CD4-positive, alpha-beta T cell (primary cell): ENCODE measurements at regions not wholly inside any gene's neighbourhood (a gene's known extent, or its start where the extent isn't known, plus 50 kb on each side); places are given as distances from the start of the nearest gene placed in this dataset.

Source experiments
- ATAC-seq: fragments of 200-7000 bp; cut with Tn5 transposase; one replicate; pipeline ENCODE4 v1.10.0; 2022; ENCODE audit warnings: mild to moderate bottlenecking; ENCODE audit not compliant: poor library complexity
- CTCF ChIA-PET: fragments of 350-600 bp; sonication (Branson Sonifier 250); formaldehyde crosslinking; loops from one replicate; lab custom pipeline; 2021; ENCODE audit warnings: antibody characterized with exemption, inconsistent platforms; lab: Charles Lee
- POLR2A ChIA-PET: fragments of 350-600 bp; sonication (Branson Sonifier 250); formaldehyde crosslinking; loops from one replicate; lab custom pipeline; 2021; ENCODE audit warnings: antibody characterized with exemption, inconsistent platforms; lab: Charles Lee
- DNase-seq, 14 experiments: peaks; one replicate each; pipeline ENCODE4 v3.0.0-alpha.2; 2013 to 2020; ENCODE audit warnings: mixed read lengths in 2 of 14
- H3K27ac ChIP-seq, 2 donors: one replicate each; pipeline versions ENCODE4 v1.5.1 to v1.7.0; 2013; ENCODE audit warnings: low read length in 2 of 2, low read depth in 1 of 2, mild to moderate bottlenecking in 1 of 2
- H3K27me3 ChIP-seq, 2 experiments: 1 replicate in 1 of 2; 2 replicates in 1 of 2; pipeline versions ENCODE4 v1.6.1 to v1.7.0; 2013; ENCODE audit warnings: low read length in 2 of 2, control low read depth in 1 of 2, mild to moderate bottlenecking in 1 of 2, moderate library complexity in 1 of 2; ENCODE audit not compliant: insufficient read depth in 2 of 2, control insufficient read depth in 1 of 2
- H3K36me3 ChIP-seq: one replicate; pipeline ENCODE4 v1.6.1; 2013; ENCODE audit warnings: low read length, control low read depth; ENCODE audit not compliant: insufficient read depth
- H3K4me1 ChIP-seq: one replicate; pipeline ENCODE4 v1.6.1; 2013; ENCODE audit warnings: low read length, control low read depth; ENCODE audit not compliant: insufficient read depth
- H3K4me3 ChIP-seq: one replicate; pipeline ENCODE4 v1.5.1; 2013; ENCODE audit warnings: mild to moderate bottlenecking, low read length, moderate library complexity
- H3K9me3 ChIP-seq, 2 experiments: 1 replicate in 1 of 2; 2 replicates in 1 of 2; pipeline versions ENCODE4 v1.6.1 to v1.7.0; 2013; ENCODE audit warnings: low read length in 2 of 2, mild to moderate bottlenecking in 2 of 2, control low read depth in 1 of 2, moderate library complexity in 1 of 2; ENCODE audit not compliant: control insufficient read depth in 1 of 2, insufficient read depth in 1 of 2
- H3K27ac Mint-ChIP-seq: one replicate; pipeline ENCODE4 v1.8.0; 2020; ENCODE audit warnings: mixed read lengths
- H3K27me3 Mint-ChIP-seq: one replicate; pipeline ENCODE4 v1.8.0; 2021; ENCODE audit warnings: mixed read lengths
- H3K36me3 Mint-ChIP-seq: one replicate; pipeline ENCODE4 v1.8.0; 2021; ENCODE audit warnings: low read depth, mixed read lengths
- H3K4me1 Mint-ChIP-seq: one replicate; pipeline ENCODE4 v1.8.0; 2021; ENCODE audit warnings: low read depth, mixed read lengths
- H3K4me3 Mint-ChIP-seq: one replicate; pipeline ENCODE4 v1.8.0; 2020; ENCODE audit warnings: mild to moderate bottlenecking, mixed read lengths
- H3K9me3 Mint-ChIP-seq: one replicate; pipeline ENCODE4 v1.8.0; 2020; ENCODE audit warnings: mixed read lengths
- CTCF ChIP-seq: fragments of 200-600 bp; IDR thresholded peaks from one replicate; pipeline ENCODE4 v1.8.0; 2022; ENCODE audit warnings: antibody characterized with exemption, mild to moderate bottlenecking
- intact Hi-C, 2 experiments: fragments of 100-400 bp; cut with DNase I in 1 of 2; cut with micrococcal nuclease in 1 of 2; formaldehyde crosslinking; loops; one replicate each; pipeline versions ENCODE4 v1.15.1 to v1.9.0; 2023 to 2025; cut with DNase I, micrococcal nuclease

- no peaks in the 10 kb centered on the region for H3K36me3 ChIP-seq
- no peak for TF ChIP-seq CTCF
- peaks cover 3% of the 10 kb centered on the region for H3K9me3 Mint-ChIP-seq
- H3K4me1 Mint-ChIP-seq: peaks cover 55% of the 10 kb centered on the region
- no peak overlapping the region for H3K4me3 ChIP-seq
- intact Hi-C loops: loop anchor here (2.0 to 10.0 kb wide), 3 partner anchors 149 to 299 kb away; no protein-coding TSS in a partner anchor
- POLR2A ChIA-PET: interaction anchor here (0.9 to 32.8 kb wide), 2 partner anchors 9 to 97 kb away, joined by 4 to 1478 read pairs; partner anchors contain the start of gene ZFP36L2
- CTCF ChIA-PET: interaction anchor here (1.1 kb wide), 1 partner anchor 99 kb away, joined by 4 read pairs; no protein-coding TSS in a partner anchor
- H3K27me3 Mint-ChIP-seq: no peaks in the 10 kb centered on the region
- peaks cover 6 to 12% of the 10 kb centered on the region in 2 experiments for H3K9me3 ChIP-seq
- no peaks in the 10 kb centered on the region for H3K27me3 ChIP-seq
- DNase-seq (no peak), ATAC-seq (peak; percentile 52)
- H3K4me1 ChIP-seq: peaks cover 42% of the 10 kb centered on the region
- no peaks in the 10 kb centered on the region for H3K36me3 Mint-ChIP-seq
- peak overlapping the region; percentile 31 for H3K4me3 Mint-ChIP-seq
- peak overlapping the region; percentile 80 for H3K27ac Mint-ChIP-seq
- H3K27ac ChIP-seq: no peak overlapping the region
Measured at GRCh38 chr2:43123981-43124686, 102.3 kb downstream of the ZFP36L2 start.

GRCh38 chr2:43123486-43123885 is 102.9 kb downstream of the ZFP36L2 start:
- CTCF ChIA-PET: no interaction called here
- intact Hi-C loops: loop anchor here (10.0 kb wide), 2 partner anchors 149 to 299 kb away; no protein-coding TSS in a partner anchor
- Histone ChIP-seq H3K36me3 (no peaks in the 10 kb centered on the region), H3K4me3 (no peak overlapping the region), H3K9me3 (peaks cover 9 to 12% of the 10 kb centered on the region in 2 experiments), H3K4me1 (peaks cover 35% of the 10 kb centered on the region), H3K27me3 (no peaks in the 10 kb centered on the region), H3K27ac (no peak overlapping the region)
- no peak for TF ChIP-seq CTCF
- Mint-ChIP-seq H3K27ac (peak overlapping the region; percentile 80), H3K36me3 (peaks cover 4% of the 10 kb centered on the region), H3K9me3 (peaks cover 6% of the 10 kb centered on the region), H3K4me3 (no peak overlapping the region), H3K27me3 (no peaks in the 10 kb centered on the region), H3K4me1 (peaks cover 48% of the 10 kb centered on the region)
- ATAC-seq (no peak), DNase-seq (no peak)
- POLR2A ChIA-PET: interaction anchor here (32.8 kb wide), 1 partner anchor 98 kb away, joined by 1478 read pairs; the partner anchor contains the start of gene ZFP36L2

- Mint-ChIP-seq H3K27ac (no peak overlapping the region), H3K27me3 (no peaks in the 10 kb centered on the region), H3K4me3 (no peak overlapping the region), H3K9me3 (peaks cover 7% of the 10 kb centered on the region), H3K4me1 (peaks cover 44% of the 10 kb centered on the region), H3K36me3 (peaks cover 8% of the 10 kb centered on the region)
- ChIA-PET POLR2A (interaction anchor here (32.8 kb wide), 1 partner anchor 98 kb away, joined by 1478 read pairs; the partner anchor contains the start of gene ZFP36L2), CTCF (no interaction called here)
- Histone ChIP-seq H3K36me3 (no peaks in the 10 kb centered on the region), H3K4me1 (peaks cover 31% of the 10 kb centered on the region), H3K9me3 (peaks cover 9 to 12% of the 10 kb centered on the region in 2 experiments), H3K27ac (no peak overlapping the region), H3K27me3 (no peaks in the 10 kb centered on the region), H3K4me3 (no peak overlapping the region)
- DNase-seq: no peak
- no peak for ATAC-seq
- intact Hi-C loops: loop anchor here (10.0 kb wide), 2 partner anchors 148 to 298 kb away; no protein-coding TSS in a partner anchor
- no peak for TF ChIP-seq CTCF
Measured at GRCh38 chr2:43123028-43123427, 103.4 kb downstream of the ZFP36L2 start.
